ENCODE measurements at regions not wholly inside any gene's neighbourhood (a gene's known extent, or its start where the extent isn't known, plus 50 kb on each side); places are given as distances from the start of the nearest gene placed in this dataset.

DNA sequence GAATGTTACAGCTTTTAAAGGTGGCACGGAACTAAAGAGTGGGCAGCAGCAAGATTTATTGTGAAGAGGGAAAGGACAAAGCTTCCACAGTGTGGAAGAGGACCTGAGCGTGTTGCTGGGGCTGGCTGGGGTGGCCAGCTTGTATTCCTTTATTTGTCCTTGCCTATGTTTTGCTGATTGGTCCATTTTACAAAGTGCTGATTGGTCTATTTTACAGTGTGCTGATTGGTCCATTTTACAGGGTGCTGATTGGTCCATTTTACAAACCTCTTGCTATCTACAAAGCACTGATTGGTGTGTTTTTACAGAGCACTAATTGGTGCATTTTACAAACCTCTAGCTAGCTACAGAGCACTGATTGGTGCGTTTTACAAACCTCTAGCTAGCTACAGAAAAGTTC, 109.7 kb upstream of the DDX18 start:
- TF ChIP-seq, protein P1, sequence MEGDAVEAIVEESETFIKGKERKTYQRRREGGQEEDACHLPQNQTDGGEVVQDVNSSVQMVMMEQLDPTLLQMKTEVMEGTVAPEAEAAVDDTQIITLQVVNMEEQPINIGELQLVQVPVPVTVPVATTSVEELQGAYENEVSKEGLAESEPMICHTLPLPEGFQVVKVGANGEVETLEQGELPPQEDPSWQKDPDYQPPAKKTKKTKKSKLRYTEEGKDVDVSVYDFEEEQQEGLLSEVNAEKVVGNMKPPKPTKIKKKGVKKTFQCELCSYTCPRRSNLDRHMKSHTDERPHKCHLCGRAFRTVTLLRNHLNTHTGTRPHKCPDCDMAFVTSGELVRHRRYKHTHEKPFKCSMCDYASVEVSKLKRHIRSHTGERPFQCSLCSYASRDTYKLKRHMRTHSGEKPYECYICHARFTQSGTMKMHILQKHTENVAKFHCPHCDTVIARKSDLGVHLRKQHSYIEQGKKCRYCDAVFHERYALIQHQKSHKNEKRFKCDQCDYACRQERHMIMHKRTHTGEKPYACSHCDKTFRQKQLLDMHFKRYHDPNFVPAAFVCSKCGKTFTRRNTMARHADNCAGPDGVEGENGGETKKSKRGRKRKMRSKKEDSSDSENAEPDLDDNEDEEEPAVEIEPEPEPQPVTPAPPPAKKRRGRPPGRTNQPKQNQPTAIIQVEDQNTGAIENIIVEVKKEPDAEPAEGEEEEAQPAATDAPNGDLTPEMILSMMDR (conservative IDR thresholded peaks at IDR 0.05 in 1 of 2, IDR thresholded peaks at IDR 0.05 in 1 of 2; ENCODE audit: low read depth in 1 of 2, low read length in 2 of 2) = no peak
- no peak for TF ChIP-seq EZH2 (IDR thresholded peaks at IDR 0.05; ENCODE audit: low read length, missing control alignments)

Data from fibroblast of lung (primary cell).